ENCODE measurements at regions not wholly inside any gene's neighbourhood (a gene's known extent, or its start where the extent isn't known, plus 50 kb on each side); places are given as distances from the start of the nearest gene placed in this dataset.

- TF ChIP-seq POLR2A (IDR thresholded peaks at IDR 0.05; ENCODE audit: low read depth, low read length) (no peak), MAFK (IDR thresholded peaks at IDR 0.05; ENCODE audit: low read depth, low read length) (no peak), CHD1 (IDR thresholded peaks at IDR 0.05; ENCODE audit: low read depth, low read length) (no peak), CTCF (conservative IDR thresholded peaks at IDR 0.05; ENCODE audit: low read depth, low read length) (no peak), RCOR1 (IDR thresholded peaks at IDR 0.05; ENCODE audit: insufficient replicate concordance, low read length) (no peak), USF2 (IDR thresholded peaks at IDR 0.05; ENCODE audit: low read depth, low read length) (no peak), NFE2L2 (IDR thresholded peaks at IDR 0.05; ENCODE audit: low read depth, low read length) (no peak), MAZ (IDR thresholded peaks at IDR 0.05; ENCODE audit: borderline replicate concordance, low read depth, low read length) (no peak), BHLHE40 (IDR thresholded peaks at IDR 0.05; ENCODE audit: low read depth, low read length) (no peak), CEBPB (IDR thresholded peaks at IDR 0.05; ENCODE audit: low read depth, low read length) (no peak)
These were observed 50.6 kb upstream of the RET start for GRCh38 chr10:43026039-43026973.

All from IMR-90 (cell line).